Left lung (tissue), 4 donors: ENCODE measurements at regions not wholly inside any gene's neighbourhood (a gene's known extent, or its start where the extent isn't known, plus 50 kb on each side); places are given as distances from the start of the nearest gene placed in this dataset.
"Not testable (repeated sequence)": the region's sequence is repeated elsewhere in the genome, so short reads cannot be mapped to it uniquely, and the experiment has no call there.

ENCODE experiments used
- ATAC-seq: fragments of 200-7000 bp; cut with Tn5 transposase; one replicate; pipeline ENCODE4 v1.9.1; 2020; ENCODE audit warnings: moderate library complexity
- DNase-seq, 4 donors: peaks; one replicate each; pipeline ENCODE4 v3.0.0-alpha.2; 2013 to 2020
- H3K27ac ChIP-seq, 2 donors: fragments of 200-600 bp; sonication (generic) in 1 of 2; one replicate each; pipeline versions ENCODE4 v1.5.0 to v1.8.0; 2020 to 2021
- H3K27me3 ChIP-seq, 2 donors: fragments of 200-600 bp; sonication (generic) in 1 of 2; one replicate each; pipeline versions ENCODE4 v1.5.0 to v1.8.0; 2020 to 2021
- H3K36me3 ChIP-seq, 2 donors: fragments of 200-600 bp; sonication (generic) in 1 of 2; one replicate each; pipeline versions ENCODE4 v1.5.0 to v1.8.0; 2020 to 2021
- H3K4me1 ChIP-seq, 2 donors: fragments of 200-600 bp; one replicate each; pipeline ENCODE4 v1.8.0; 2021
- H3K4me3 ChIP-seq, 2 donors: fragments of 200-600 bp; sonication (generic) in 1 of 2; one replicate each; pipeline versions ENCODE4 v1.5.0 to v1.8.0; 2020 to 2021; ENCODE audit warnings: mild to moderate bottlenecking in 1 of 2
- H3K9me3 ChIP-seq, 2 donors: fragments of 200-600 bp; sonication (generic) in 1 of 2; one replicate each; pipeline versions ENCODE4 v1.5.0 to v1.8.0; 2020 to 2021
- intact Hi-C, 2 donors: fragments of 100-400 bp; cut with DNase I; formaldehyde crosslinking; loops; one replicate each; pipeline versions ENCODE4 v1.11.2 to v1.14.2; 2022
- TF ChIP-seq, protein P1 (sequence below), 2 donors: fragments of 200-600 bp; sonication (generic) in 1 of 2; IDR thresholded peaks; one replicate each; pipeline versions ENCODE4 v1.5.0 to v1.8.0; 2021; ENCODE audit warnings: antibody characterized with exemption in 2 of 2
- donor health status: DM: no; HTN: yes; CAD: no.
- donor health status: DM: no; HTN: no; CAD: no.

GRCh38 chr5:125897089-125897488 lies 526.1 kb upstream of the GRAMD2B start:
- TF ChIP-seq, protein P1, sequence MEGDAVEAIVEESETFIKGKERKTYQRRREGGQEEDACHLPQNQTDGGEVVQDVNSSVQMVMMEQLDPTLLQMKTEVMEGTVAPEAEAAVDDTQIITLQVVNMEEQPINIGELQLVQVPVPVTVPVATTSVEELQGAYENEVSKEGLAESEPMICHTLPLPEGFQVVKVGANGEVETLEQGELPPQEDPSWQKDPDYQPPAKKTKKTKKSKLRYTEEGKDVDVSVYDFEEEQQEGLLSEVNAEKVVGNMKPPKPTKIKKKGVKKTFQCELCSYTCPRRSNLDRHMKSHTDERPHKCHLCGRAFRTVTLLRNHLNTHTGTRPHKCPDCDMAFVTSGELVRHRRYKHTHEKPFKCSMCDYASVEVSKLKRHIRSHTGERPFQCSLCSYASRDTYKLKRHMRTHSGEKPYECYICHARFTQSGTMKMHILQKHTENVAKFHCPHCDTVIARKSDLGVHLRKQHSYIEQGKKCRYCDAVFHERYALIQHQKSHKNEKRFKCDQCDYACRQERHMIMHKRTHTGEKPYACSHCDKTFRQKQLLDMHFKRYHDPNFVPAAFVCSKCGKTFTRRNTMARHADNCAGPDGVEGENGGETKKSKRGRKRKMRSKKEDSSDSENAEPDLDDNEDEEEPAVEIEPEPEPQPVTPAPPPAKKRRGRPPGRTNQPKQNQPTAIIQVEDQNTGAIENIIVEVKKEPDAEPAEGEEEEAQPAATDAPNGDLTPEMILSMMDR (IDR thresholded peaks at IDR 0.05), result no peak
- Histone ChIP-seq H3K27me3 (no peaks in the 10 kb centered on the region), H3K36me3 (no peaks in the 10 kb centered on the region), H3K4me3 (no peak overlapping the region), H3K9me3 (peaks cover 0 to 8% of the 10 kb centered on the region in 2 donors), H3K4me1 (no peaks in the 10 kb centered on the region), H3K27ac (no peak overlapping the region)
- no peak for DNase-seq
- no peak for ATAC-seq
- intact Hi-C loops, result no loop called here

GRCh38 chr5:125898851-125899405 lies 524.3 kb upstream of the GRAMD2B start:
- Histone ChIP-seq H3K36me3 (no peaks in the 10 kb centered on the region), H3K27ac (no peak overlapping the region), H3K4me3 (no peak overlapping the region), H3K27me3 (no peaks in the 10 kb centered on the region), H3K4me1 (no peaks in the 10 kb centered on the region), H3K9me3 (no peaks in the 10 kb centered on the region)
- TF ChIP-seq, protein P1 (IDR thresholded peaks at IDR 0.05), result no peak
- DNase-seq, result no peak
- no peak for ATAC-seq
- intact Hi-C loops, result no loop called here

DNA sequence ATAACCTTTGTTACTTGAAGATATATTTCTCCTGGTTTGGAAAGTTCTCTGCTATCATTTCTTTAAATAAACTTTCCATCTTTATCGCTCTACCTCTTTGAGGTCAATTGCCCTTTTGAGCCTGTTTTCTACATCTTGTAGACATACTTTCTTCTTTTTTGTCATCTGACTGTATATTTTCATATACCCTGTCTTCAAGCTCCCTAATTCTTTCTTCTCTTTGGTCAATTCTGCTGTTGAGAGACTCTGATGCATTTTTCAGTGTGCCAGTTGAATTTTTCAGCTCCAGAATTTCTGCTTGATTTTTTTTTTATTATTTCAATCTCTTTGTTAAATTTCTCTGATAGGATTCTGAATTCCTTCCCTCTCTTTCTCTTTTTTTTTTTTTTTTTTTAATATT lies 511.2 kb upstream of the GRAMD2B start:
- Histone ChIP-seq H3K36me3 (no peaks in the 10 kb centered on the region), H3K4me1 (no peaks in the 10 kb centered on the region)

GRCh38 chr5:125913200-125913599 lies 510.0 kb upstream of the GRAMD2B start:
- TF ChIP-seq, protein P1 (IDR thresholded peaks at IDR 0.05), result no peak
- no peak for DNase-seq
- H3K4me1 ChIP-seq, result no peaks in the 10 kb centered on the region
- no peak overlapping the region for H3K4me3 ChIP-seq
- no peaks in the 10 kb centered on the region for H3K36me3 ChIP-seq
- H3K27ac ChIP-seq, result no peak overlapping the region
- intact Hi-C loops, result no loop called here
- no peaks in the 10 kb centered on the region for H3K27me3 ChIP-seq
- peaks cover 0 to 47% of the 10 kb centered on the region in 2 donors for H3K9me3 ChIP-seq
- no peak for ATAC-seq

More for the DNA sequence above, 511.2 kb upstream of the GRAMD2B start:
- ATAC-seq (no peak), DNase-seq (no peak)
- H3K27ac ChIP-seq, result no peak overlapping the region
- TF ChIP-seq, protein P1 (IDR thresholded peaks at IDR 0.05), result no peak
- intact Hi-C loops, result no loop called here
- no peak overlapping the region for H3K4me3 ChIP-seq
- no peaks in the 10 kb centered on the region for H3K27me3 ChIP-seq
- H3K9me3 ChIP-seq, result peaks cover 0 to 43% of the 10 kb centered on the region in 2 donors

DNA sequence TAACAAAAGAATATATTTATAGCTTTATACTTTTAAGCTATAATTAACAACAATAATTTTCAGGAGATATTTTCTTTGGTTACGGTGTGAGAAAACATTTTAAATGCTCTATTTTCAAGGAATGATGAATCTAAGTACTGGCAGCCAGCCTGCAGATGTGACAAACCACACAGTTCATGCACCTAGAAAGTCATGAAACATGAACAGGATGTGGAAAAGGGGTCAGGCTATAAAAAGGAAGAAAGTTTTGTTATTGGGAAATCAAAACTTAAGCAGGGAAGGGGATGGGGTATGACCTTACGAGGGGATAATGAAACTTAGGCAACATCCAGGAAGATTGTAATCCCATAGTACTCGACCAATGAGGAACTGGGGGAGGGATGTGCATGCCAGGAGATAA lies 508.7 kb upstream of the GRAMD2B start:
- DNase-seq (no peak), ATAC-seq (no peak)
- Histone ChIP-seq H3K36me3 (no peaks in the 10 kb centered on the region), H3K4me1 (no peaks in the 10 kb centered on the region), H3K27me3 (no peaks in the 10 kb centered on the region), H3K4me3 (no peak overlapping the region), H3K9me3 (peaks cover 0 to 44% of the 10 kb centered on the region in 2 donors), H3K27ac (no peak overlapping the region)
- TF ChIP-seq, protein P1 (IDR thresholded peaks at IDR 0.05), result no peak
- intact Hi-C loops, result no loop called here

DNA sequence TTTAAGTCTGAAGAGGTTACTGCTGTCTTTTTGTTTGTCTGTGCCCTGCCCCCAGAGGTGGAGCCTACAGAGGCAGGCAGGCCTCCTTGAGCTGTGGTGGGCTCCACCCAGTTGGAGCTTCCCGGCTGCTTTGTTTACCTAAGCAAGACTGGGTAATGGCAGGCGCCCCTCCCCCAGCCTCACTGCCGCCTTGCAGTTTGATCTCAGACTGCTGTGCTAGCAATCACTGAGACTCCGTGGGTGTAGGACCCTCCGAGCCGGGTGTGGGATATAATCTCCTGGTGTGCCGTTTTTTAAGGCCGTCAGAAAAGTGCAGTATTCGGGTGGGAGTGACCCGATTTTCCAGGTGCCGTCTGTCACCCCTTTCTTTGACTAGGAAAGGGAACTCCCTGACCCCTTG lies 499.3 kb upstream of the GRAMD2B start:
- H3K27ac ChIP-seq, H3K27me3 ChIP-seq, H3K4me1 ChIP-seq, H3K4me3 ChIP-seq, intact Hi-C loops, ATAC-seq, H3K36me3 ChIP-seq: not testable (repeated sequence)
- DNase-seq, result peak in 1 of 4 donors; percentile 18
- H3K9me3 ChIP-seq, result peaks cover 0 to 27% of the 10 kb centered on the region in 2 donors
